ENCODE measurements at regions not wholly inside any gene's neighbourhood (a gene's known extent, or its start where the extent isn't known, plus 50 kb on each side); places are given as distances from the start of the nearest gene placed in this dataset.

DNA sequence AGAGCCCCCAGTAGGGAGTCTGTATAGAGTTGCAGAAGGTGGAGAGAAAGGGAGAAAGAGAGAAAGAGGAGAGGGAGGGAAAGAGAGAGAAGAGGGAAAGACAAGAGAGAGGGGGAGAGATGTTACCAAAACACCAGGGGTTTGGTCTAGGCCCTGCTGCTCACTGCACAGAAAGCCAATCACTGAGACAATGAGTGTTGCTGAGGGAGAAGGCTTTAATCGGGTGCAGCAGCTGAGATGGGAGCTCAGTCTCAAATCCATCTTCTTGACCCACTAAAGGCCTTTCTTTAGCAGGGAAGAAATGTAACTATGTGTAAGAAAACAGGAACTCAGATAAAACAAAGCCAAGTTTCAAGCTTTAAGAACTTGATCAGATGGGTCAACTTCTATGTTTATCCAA, 198.2 kb upstream of the FOXK1 start:
- Mint-ChIP-seq H3K4me3 (no peak overlapping the region), H3K27me3 (ENCODE audit: insufficient read depth, low read depth, poor library complexity) (peaks cover 5% of the 10 kb centered on the region), H3K27ac (no peak overlapping the region), H3K4me1 (no peaks in the 10 kb centered on the region; the same call in 2 of the 3 replicates), H3K9me3 (peaks cover 87% of the 10 kb centered on the region), H3K36me3 (ENCODE audit: low read depth) (peaks cover 21% of the 10 kb centered on the region)
- Histone ChIP-seq H3K79me2 (replicated peaks; ENCODE audit: insufficient read depth) (no peaks in the 10 kb centered on the region), H3K27ac (ENCODE audit: low read depth) (no peak overlapping the region), H3K9me2 (ENCODE audit: insufficient read depth) (no peaks in the 10 kb centered on the region), H3K4me2 (no peak overlapping the region), H3K36me3 (ENCODE audit: insufficient read depth) (no peaks in the 10 kb centered on the region), H3K4me3 (no peak overlapping the region), H3K4me1 (ENCODE audit: insufficient read depth) (no peaks in the 10 kb centered on the region), H2AFZ (no peak overlapping the region), H3F3A (replicated peaks; ENCODE audit: low read depth) (no peaks in the 10 kb centered on the region), H4K20me1 (replicated peaks; ENCODE audit: insufficient read depth) (no peaks in the 10 kb centered on the region), H3K27me3 (ENCODE audit: insufficient read depth) (no peaks in the 10 kb centered on the region)
- DNase-seq (ENCODE audit: low spot score) (no peak), ATAC-seq (no peak)
- TF ChIP-seq, protein P1, sequence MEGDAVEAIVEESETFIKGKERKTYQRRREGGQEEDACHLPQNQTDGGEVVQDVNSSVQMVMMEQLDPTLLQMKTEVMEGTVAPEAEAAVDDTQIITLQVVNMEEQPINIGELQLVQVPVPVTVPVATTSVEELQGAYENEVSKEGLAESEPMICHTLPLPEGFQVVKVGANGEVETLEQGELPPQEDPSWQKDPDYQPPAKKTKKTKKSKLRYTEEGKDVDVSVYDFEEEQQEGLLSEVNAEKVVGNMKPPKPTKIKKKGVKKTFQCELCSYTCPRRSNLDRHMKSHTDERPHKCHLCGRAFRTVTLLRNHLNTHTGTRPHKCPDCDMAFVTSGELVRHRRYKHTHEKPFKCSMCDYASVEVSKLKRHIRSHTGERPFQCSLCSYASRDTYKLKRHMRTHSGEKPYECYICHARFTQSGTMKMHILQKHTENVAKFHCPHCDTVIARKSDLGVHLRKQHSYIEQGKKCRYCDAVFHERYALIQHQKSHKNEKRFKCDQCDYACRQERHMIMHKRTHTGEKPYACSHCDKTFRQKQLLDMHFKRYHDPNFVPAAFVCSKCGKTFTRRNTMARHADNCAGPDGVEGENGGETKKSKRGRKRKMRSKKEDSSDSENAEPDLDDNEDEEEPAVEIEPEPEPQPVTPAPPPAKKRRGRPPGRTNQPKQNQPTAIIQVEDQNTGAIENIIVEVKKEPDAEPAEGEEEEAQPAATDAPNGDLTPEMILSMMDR (conservative IDR thresholded peaks at IDR 0.05; ENCODE audit: low read depth in 2 of 2): no peak
- TF ChIP-seq EZH2 (IDR thresholded peaks at IDR 0.05; ENCODE audit: low read depth, unreplicated experiment): no peak
- no peak for TF ChIP-seq EZH2phosphoT487 (IDR thresholded peaks at IDR 0.05; ENCODE audit: unreplicated experiment)
- TF ChIP-seq, protein P2, sequence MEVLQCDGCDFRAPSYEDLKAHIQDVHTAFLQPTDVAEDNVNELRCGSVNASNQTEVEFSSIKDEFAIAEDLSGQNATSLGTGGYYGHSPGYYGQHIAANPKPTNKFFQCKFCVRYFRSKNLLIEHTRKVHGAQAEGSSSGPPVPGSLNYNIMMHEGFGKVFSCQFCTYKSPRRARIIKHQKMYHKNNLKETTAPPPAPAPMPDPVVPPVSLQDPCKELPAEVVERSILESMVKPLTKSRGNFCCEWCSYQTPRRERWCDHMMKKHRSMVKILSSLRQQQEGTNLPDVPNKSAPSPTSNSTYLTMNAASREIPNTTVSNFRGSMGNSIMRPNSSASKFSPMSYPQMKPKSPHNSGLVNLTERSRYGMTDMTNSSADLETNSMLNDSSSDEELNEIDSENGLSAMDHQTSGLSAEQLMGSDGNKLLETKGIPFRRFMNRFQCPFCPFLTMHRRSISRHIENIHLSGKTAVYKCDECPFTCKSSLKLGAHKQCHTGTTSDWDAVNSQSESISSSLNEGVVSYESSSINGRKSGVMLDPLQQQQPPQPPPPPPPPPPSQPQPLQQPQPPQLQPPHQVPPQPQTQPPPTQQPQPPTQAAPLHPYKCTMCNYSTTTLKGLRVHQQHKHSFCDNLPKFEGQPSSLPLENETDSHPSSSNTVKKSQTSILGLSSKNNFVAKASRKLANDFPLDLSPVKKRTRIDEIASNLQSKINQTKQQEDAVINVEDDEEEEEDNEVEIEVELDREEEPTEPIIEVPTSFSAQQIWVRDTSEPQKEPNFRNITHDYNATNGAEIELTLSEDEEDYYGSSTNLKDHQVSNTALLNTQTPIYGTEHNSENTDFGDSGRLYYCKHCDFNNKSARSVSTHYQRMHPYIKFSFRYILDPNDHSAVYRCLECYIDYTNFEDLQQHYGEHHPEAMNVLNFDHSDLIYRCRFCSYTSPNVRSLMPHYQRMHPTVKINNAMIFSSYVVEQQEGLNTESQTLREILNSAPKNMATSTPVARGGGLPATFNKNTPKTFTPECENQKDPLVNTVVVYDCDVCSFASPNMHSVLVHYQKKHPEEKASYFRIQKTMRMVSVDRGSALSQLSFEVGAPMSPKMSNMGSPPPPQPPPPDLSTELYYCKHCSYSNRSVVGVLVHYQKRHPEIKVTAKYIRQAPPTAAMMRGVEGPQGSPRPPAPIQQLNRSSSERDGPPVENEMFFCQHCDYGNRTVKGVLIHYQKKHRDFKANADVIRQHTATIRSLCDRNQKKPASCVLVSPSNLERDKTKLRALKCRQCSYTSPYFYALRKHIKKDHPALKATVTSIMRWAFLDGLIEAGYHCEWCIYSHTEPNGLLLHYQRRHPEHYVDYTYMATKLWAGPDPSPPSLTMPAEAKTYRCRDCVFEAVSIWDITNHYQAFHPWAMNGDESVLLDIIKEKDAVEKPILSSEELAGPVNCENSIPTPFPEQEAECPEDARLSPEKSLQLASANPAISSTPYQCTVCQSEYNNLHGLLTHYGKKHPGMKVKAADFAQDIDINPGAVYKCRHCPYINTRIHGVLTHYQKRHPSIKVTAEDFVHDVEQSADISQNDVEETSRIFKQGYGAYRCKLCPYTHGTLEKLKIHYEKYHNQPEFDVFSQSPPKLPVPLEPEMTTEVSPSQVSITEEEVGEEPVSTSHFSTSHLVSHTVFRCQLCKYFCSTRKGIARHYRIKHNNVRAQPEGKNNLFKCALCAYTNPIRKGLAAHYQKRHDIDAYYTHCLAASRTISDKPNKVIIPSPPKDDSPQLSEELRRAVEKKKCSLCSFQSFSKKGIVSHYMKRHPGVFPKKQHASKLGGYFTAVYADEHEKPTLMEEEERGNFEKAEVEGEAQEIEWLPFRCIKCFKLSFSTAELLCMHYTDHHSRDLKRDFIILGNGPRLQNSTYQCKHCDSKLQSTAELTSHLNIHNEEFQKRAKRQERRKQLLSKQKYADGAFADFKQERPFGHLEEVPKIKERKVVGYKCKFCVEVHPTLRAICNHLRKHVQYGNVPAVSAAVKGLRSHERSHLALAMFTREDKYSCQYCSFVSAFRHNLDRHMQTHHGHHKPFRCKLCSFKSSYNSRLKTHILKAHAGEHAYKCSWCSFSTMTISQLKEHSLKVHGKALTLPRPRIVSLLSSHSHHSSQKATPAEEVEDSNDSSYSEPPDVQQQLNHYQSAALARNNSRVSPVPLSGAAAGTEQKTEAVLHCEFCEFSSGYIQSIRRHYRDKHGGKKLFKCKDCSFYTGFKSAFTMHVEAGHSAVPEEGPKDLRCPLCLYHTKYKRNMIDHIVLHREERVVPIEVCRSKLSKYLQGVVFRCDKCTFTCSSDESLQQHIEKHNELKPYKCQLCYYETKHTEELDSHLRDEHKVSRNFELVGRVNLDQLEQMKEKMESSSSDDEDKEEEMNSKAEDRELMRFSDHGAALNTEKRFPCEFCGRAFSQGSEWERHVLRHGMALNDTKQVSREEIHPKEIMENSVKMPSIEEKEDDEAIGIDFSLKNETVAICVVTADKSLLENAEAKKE (CRISPR knock-in tag; IDR thresholded peaks at IDR 0.05): no peak
- TF ChIP-seq, protein P3, sequence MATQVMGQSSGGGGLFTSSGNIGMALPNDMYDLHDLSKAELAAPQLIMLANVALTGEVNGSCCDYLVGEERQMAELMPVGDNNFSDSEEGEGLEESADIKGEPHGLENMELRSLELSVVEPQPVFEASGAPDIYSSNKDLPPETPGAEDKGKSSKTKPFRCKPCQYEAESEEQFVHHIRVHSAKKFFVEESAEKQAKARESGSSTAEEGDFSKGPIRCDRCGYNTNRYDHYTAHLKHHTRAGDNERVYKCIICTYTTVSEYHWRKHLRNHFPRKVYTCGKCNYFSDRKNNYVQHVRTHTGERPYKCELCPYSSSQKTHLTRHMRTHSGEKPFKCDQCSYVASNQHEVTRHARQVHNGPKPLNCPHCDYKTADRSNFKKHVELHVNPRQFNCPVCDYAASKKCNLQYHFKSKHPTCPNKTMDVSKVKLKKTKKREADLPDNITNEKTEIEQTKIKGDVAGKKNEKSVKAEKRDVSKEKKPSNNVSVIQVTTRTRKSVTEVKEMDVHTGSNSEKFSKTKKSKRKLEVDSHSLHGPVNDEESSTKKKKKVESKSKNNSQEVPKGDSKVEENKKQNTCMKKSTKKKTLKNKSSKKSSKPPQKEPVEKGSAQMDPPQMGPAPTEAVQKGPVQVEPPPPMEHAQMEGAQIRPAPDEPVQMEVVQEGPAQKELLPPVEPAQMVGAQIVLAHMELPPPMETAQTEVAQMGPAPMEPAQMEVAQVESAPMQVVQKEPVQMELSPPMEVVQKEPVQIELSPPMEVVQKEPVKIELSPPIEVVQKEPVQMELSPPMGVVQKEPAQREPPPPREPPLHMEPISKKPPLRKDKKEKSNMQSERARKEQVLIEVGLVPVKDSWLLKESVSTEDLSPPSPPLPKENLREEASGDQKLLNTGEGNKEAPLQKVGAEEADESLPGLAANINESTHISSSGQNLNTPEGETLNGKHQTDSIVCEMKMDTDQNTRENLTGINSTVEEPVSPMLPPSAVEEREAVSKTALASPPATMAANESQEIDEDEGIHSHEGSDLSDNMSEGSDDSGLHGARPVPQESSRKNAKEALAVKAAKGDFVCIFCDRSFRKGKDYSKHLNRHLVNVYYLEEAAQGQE (IDR thresholded peaks at IDR 0.05; ENCODE audit: unreplicated experiment): no peak
- no peak for TF ChIP-seq JUNB (IDR thresholded peaks at IDR 0.05; ENCODE audit: unreplicated experiment)
- no peak for TF ChIP-seq ZNF331 (CRISPR knock-in tag; IDR thresholded peaks at IDR 0.05; ENCODE audit: low read depth)
- no peak for TF ChIP-seq CREB1 (CRISPR knock-in tag; IDR thresholded peaks at IDR 0.05; ENCODE audit: low read depth)
- TF ChIP-seq STAT1 (IDR thresholded peaks at IDR 0.05; ENCODE audit: unreplicated experiment): no peak
- no peak for TF ChIP-seq POLR2AphosphoS5 (IDR thresholded peaks at IDR 0.05; ENCODE audit: low read depth)
- no peak for TF ChIP-seq ZNF114 (CRISPR knock-in tag; IDR thresholded peaks at IDR 0.05)
- TF ChIP-seq, protein P4, sequence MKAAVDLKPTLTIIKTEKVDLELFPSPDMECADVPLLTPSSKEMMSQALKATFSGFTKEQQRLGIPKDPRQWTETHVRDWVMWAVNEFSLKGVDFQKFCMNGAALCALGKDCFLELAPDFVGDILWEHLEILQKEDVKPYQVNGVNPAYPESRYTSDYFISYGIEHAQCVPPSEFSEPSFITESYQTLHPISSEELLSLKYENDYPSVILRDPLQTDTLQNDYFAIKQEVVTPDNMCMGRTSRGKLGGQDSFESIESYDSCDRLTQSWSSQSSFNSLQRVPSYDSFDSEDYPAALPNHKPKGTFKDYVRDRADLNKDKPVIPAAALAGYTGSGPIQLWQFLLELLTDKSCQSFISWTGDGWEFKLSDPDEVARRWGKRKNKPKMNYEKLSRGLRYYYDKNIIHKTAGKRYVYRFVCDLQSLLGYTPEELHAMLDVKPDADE (IDR thresholded peaks at IDR 0.05): no peak
- no peak for TF ChIP-seq NANOG (IDR thresholded peaks at IDR 0.05; ENCODE audit: borderline replicate concordance)
